RWPE2 (cell line): ENCODE measurements at regions not wholly inside any gene's neighbourhood (a gene's known extent, or its start where the extent isn't known, plus 50 kb on each side); places are given as distances from the start of the nearest gene placed in this dataset.

Source experiments
- ATAC-seq: fragments of 200-7000 bp; cut with Tn5 transposase; 3 replicates; pipeline ENCODE4 v1.9.1; 2021; ENCODE audit warnings: low read depth
- DNase-seq: peaks from one replicate; pipeline ENCODE4 v3.0.0-alpha.2; 2020; ENCODE audit warnings: low spot score
- H3K27ac ChIP-seq: fragments of 450-650 bp; 2 replicates; pipeline ENCODE4 v1.5.1; 2017; ENCODE audit warnings: mild to moderate bottlenecking; ENCODE audit not compliant: poor library complexity, severe bottlenecking
- H3K27me3 ChIP-seq: fragments of 250-450 bp; sonication (Bioruptor Pico); 2 replicates; pipeline ENCODE4 v1.5.1; 2021; ENCODE audit warnings: mild to moderate bottlenecking, moderate library complexity; ENCODE audit not compliant: insufficient read depth, poor library complexity, severe bottlenecking
- H3K36me3 ChIP-seq: fragments of 250-450 bp; sonication (Bioruptor Pico); 2 replicates; pipeline ENCODE4 v1.5.1; 2020; ENCODE audit warnings: low read depth, mild to moderate bottlenecking, moderate library complexity
- H3K4me1 ChIP-seq: fragments of 250-450 bp; sonication (Bioruptor Pico); 2 replicates; pipeline ENCODE4 v1.5.1; 2021; ENCODE audit warnings: mild to moderate bottlenecking, moderate library complexity; ENCODE audit not compliant: insufficient read depth, poor library complexity, severe bottlenecking
- H3K4me3 ChIP-seq: fragments of 250-450 bp; sonication (Bioruptor Pico); 2 replicates; pipeline ENCODE4 v1.5.1; 2021; ENCODE audit warnings: mild to moderate bottlenecking, moderate library complexity; ENCODE audit not compliant: severe bottlenecking
- H3K9me3 ChIP-seq: fragments of 250-450 bp; sonication (Bioruptor Pico); 2 replicates; pipeline ENCODE4 v1.5.1; 2021; ENCODE audit warnings: mild to moderate bottlenecking, moderate library complexity; ENCODE audit not compliant: severe bottlenecking
- TF ChIP-seq, protein P1 (sequence below): fragments of 450-650 bp; IDR thresholded peaks from one replicate; pipeline ENCODE4 v1.5.1; 2017; ENCODE audit warnings: mild to moderate bottlenecking, moderate library complexity; ENCODE audit not compliant: poor library complexity, severe bottlenecking

DNA sequence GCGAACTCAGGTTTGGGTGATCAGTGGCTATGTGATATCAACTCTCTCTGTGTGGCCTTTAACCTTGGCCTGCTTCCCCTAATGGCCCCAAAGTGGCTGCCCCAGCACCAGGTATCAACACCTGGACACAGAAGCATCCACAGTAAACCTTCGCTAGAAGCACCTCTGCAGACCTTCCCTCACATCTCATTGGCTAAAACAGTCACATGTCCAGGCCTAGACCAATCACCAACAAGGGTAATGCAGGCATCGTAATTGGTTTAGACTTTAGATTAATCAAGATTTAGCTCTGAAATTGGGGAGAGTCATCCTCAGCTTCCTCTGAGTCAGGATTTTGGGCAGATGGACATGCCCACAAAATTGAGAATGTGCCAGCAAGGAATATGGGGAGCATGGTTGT lies 92.5 kb upstream of the MYL2 start:
- no peak overlapping the region for H3K27ac ChIP-seq
- no peaks in the 10 kb centered on the region for H3K36me3 ChIP-seq
- H3K4me3 ChIP-seq = no peak overlapping the region
- no peaks in the 10 kb centered on the region for H3K9me3 ChIP-seq
- no peak for ATAC-seq
- DNase-seq = no peak
- H3K4me1 ChIP-seq = no peaks in the 10 kb centered on the region
- no peaks in the 10 kb centered on the region for H3K27me3 ChIP-seq
- TF ChIP-seq, protein P1, sequence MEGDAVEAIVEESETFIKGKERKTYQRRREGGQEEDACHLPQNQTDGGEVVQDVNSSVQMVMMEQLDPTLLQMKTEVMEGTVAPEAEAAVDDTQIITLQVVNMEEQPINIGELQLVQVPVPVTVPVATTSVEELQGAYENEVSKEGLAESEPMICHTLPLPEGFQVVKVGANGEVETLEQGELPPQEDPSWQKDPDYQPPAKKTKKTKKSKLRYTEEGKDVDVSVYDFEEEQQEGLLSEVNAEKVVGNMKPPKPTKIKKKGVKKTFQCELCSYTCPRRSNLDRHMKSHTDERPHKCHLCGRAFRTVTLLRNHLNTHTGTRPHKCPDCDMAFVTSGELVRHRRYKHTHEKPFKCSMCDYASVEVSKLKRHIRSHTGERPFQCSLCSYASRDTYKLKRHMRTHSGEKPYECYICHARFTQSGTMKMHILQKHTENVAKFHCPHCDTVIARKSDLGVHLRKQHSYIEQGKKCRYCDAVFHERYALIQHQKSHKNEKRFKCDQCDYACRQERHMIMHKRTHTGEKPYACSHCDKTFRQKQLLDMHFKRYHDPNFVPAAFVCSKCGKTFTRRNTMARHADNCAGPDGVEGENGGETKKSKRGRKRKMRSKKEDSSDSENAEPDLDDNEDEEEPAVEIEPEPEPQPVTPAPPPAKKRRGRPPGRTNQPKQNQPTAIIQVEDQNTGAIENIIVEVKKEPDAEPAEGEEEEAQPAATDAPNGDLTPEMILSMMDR = no peak

DNA sequence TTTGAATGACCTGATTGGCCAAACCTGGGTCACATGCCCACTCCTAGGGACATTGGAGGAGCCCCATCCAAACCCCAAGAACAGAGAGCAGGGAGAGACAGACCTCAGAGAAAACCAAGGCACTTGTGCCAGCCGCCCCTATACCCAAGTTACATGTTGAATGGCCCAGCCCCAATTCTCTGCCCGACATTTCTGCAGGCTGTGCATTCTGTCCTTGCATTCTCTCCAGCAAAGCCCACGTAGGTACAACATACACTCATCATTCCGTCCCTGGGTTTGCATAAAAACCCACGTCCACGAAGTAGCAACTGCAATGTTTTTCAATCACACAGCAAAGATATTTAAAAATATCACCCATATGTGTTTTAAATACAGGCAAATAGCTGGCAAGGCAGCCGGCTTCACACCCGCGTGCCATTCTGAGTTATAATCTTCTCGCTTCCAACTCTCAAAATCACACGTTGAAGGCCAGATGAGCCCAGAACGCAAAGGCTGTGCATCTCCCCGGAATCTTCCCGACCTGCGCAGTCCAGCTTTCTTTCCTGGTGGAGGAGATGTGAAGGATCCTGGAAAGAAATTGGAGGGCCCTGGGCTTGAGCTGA lies 91.7 kb upstream of the MYL2 start:
- Histone ChIP-seq H3K4me1 (no peaks in the 10 kb centered on the region), H3K27me3 (no peaks in the 10 kb centered on the region), H3K4me3 (no peak overlapping the region), H3K36me3 (no peaks in the 10 kb centered on the region), H3K9me3 (no peaks in the 10 kb centered on the region), H3K27ac (no peak overlapping the region)
- ATAC-seq (no peak), DNase-seq (no peak)
- TF ChIP-seq, protein P1 = no peak

DNA sequence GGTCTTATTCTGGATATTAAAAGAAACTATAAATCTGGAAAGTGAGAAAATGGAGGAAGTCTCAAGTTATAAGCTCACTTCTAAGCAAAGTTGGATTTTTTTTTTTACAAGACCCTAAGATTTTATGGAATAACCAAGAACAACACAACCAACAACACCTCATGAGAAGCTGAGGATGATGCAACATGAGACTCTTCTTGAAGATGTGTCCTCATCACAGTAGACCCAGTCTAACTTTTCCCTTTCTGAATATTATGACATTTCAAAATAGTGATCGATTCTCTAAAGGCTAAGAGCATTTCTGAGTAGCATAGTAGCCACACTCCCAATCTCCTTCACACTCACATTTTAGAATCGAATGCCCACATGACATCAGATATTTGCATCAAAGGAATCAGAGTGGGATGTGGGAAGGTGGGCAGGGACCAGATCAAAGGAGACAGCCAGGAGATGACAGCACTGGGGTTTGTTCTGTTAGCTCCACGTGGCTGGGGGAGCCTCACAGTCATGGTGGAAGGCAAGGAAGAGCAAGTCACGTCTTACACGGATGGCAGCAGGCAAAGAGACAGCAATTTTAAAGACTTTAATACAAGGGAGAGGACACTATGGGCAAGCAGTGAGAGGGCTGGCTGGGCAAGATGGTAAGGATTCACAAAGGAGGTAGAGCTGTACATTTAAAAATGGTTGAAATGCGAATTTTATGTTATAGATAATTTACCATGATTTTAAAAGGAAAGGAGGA lies 90.7 kb upstream of the MYL2 start:
- DNase-seq (no peak), ATAC-seq (no peak)
- H3K4me1 ChIP-seq = no peaks in the 10 kb centered on the region
- H3K4me3 ChIP-seq = no peak overlapping the region
- TF ChIP-seq, protein P1 = no peak
- H3K27me3 ChIP-seq = no peaks in the 10 kb centered on the region
- H3K27ac ChIP-seq = no peak overlapping the region
- H3K9me3 ChIP-seq = no peaks in the 10 kb centered on the region
- no peaks in the 10 kb centered on the region for H3K36me3 ChIP-seq

DNA sequence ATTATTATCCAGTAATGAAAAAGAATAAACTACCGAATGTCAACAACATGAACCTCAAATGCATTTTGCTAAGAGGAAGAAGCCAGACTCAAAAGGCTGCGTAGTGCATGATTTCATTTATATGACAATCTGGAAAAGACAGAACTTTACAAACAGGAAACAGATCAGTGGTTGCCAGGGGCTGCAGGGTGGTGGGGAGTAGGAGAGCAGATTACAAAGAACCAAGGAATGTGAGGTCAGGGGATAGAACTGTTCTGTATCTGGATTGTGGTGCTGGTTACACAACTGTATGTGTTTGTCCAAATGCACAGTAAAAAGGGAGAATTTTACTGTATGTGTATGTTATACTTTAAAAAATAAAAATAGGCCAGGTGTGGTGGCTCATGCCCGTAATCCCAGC lies 89.7 kb upstream of the MYL2 start:
- Histone ChIP-seq H3K4me3 (no peak overlapping the region), H3K27ac (no peak overlapping the region), H3K27me3 (no peaks in the 10 kb centered on the region), H3K9me3 (no peaks in the 10 kb centered on the region), H3K4me1 (no peaks in the 10 kb centered on the region), H3K36me3 (no peaks in the 10 kb centered on the region)
- DNase-seq = no peak
- TF ChIP-seq, protein P1 = no peak
- no peak; the same call in 2 of the 3 replicates for ATAC-seq

DNA sequence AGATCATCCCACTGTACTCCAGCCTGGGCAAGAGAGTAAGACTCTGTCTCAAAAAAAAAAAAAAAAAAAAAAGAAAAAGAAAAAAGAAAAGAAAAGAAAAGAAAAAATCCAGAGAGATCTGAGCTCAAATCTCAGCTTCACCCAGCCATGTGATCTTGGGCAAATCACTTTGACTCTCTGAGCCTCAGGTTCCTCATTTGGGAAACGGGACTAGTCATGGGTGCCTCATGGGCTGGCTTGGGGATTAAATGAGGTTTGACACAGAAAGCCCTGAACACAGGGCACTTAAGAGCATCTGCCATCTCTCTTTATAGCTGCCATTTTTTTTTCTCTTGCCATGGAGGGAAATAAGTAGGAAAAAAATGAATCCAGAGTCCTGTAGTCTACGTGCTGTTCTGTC lies 86.2 kb upstream of the MYL2 start:
- no peaks in the 10 kb centered on the region for H3K27me3 ChIP-seq
- TF ChIP-seq, protein P1 = no peak
- no peaks in the 10 kb centered on the region for H3K36me3 ChIP-seq
- H3K4me3 ChIP-seq = no peak overlapping the region
- H3K9me3 ChIP-seq = no peaks in the 10 kb centered on the region
- DNase-seq (no peak), ATAC-seq (no peak)
- H3K4me1 ChIP-seq = no peaks in the 10 kb centered on the region
- no peak overlapping the region for H3K27ac ChIP-seq
